ENCODE measurements at regions not wholly inside any gene's neighbourhood (a gene's known extent, or its start where the extent isn't known, plus 50 kb on each side); places are given as distances from the start of the nearest gene placed in this dataset.

GRCh38 chr20:17806107-17806506 is 106.3 kb downstream of the BANF2 start:
- TF ChIP-seq CTCF (conservative IDR thresholded peaks at IDR 0.05; ENCODE audit: low read depth, low read length): no peak
- TF ChIP-seq BHLHE40 (IDR thresholded peaks at IDR 0.05; ENCODE audit: low read depth, low read length): no peak
- no peak for TF ChIP-seq POLR2A (IDR thresholded peaks at IDR 0.05; ENCODE audit: low read depth, low read length)
- no peak for TF ChIP-seq FOS (IDR thresholded peaks at IDR 0.05; ENCODE audit: low read depth, low read length)
- TF ChIP-seq MXI1 (IDR thresholded peaks at IDR 0.05; ENCODE audit: borderline replicate concordance, low read depth, low read length): no peak
- no peak for TF ChIP-seq RCOR1 (IDR thresholded peaks at IDR 0.05; ENCODE audit: insufficient replicate concordance, low read length)

Measured in IMR-90 (cell line).